ENCODE measurements at regions not wholly inside any gene's neighbourhood (a gene's known extent, or its start where the extent isn't known, plus 50 kb on each side); places are given as distances from the start of the nearest gene placed in this dataset.

DNA sequence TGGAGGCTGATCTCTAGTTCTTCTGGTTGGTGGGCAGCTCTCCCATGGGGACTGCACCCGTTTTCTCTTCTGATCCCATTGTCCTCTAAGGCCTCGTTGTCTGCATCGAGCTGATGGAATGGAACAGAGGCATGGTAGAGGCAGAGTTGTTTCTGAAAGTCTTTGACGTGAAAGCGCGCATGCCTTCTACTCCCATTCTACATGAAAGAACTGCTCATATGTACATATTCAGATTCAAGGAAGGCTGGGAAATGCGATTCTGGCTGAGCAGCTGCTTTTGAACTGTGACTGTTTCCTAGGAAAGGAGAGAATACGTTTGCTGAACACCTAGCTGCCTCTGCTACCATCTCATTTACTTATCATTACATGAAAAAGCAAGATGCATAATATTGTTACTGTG, 815.2 kb downstream of the QKI start:
- no peak for TF ChIP-seq POLR2AphosphoS5 (IDR thresholded peaks at IDR 0.05)
- no peak for TF ChIP-seq POLR2A (IDR thresholded peaks at IDR 0.05)
- TF ChIP-seq CTCF (IDR thresholded peaks at IDR 0.05) = no peak
